Mesothelial cell of epicardium (in vitro differentiated cells): ENCODE measurements at regions not wholly inside any gene's neighbourhood (a gene's known extent, or its start where the extent isn't known, plus 50 kb on each side); places are given as distances from the start of the nearest gene placed in this dataset.

Experiments used
- DNase-seq, 2 experiments: peaks; one replicate each; pipeline ENCODE4 v3.0.0; 2021; ENCODE audit warnings: low spot score in 2 of 2; ENCODE audit not compliant: unreplicated experiment in 2 of 2
- H3K27ac Mint-ChIP-seq: 2 replicates; pipeline ENCODE4 v1.8.0; 2021; ENCODE audit warnings: mixed read lengths
- H3K27me3 Mint-ChIP-seq: 2 replicates; pipeline ENCODE4 v1.8.0; 2021; ENCODE audit warnings: low read depth, mixed read lengths
- H3K36me3 Mint-ChIP-seq: 2 replicates; pipeline ENCODE4 v1.8.0; 2021; ENCODE audit warnings: mixed read lengths
- H3K4me1 Mint-ChIP-seq: 2 replicates; pipeline ENCODE4 v1.8.0; 2021; ENCODE audit warnings: mixed read lengths
- H3K4me3 Mint-ChIP-seq: 2 replicates; pipeline ENCODE4 v1.8.0; 2021; ENCODE audit warnings: mild to moderate bottlenecking, moderate library complexity, mixed read lengths
- H3K9me3 Mint-ChIP-seq: 2 replicates; pipeline ENCODE4 v1.8.0; 2021; ENCODE audit warnings: mixed read lengths
- CTCF ChIP-seq: fragments of 200-600 bp; sonication (generic); IDR thresholded peaks from one replicate; pipeline ENCODE4 v1.5.0; 2021; ENCODE audit warnings: antibody characterized with exemption; ENCODE audit not compliant: unreplicated experiment

- no peak for TF ChIP-seq CTCF
- H3K4me3 Mint-ChIP-seq, result no peak overlapping the region
- peaks cover 63% of the 10 kb centered on the region for H3K4me1 Mint-ChIP-seq
- H3K27me3 Mint-ChIP-seq, result no peaks in the 10 kb centered on the region
- H3K27ac Mint-ChIP-seq, result no peak overlapping the region
- H3K36me3 Mint-ChIP-seq, result peaks cover 5% of the 10 kb centered on the region
- DNase-seq, result no peak
- H3K9me3 Mint-ChIP-seq, result peaks cover 8% of the 10 kb centered on the region
Observed at GRCh38 chr1:95954585-95954984, 720.6 kb downstream of the RWDD3 start.

DNA sequence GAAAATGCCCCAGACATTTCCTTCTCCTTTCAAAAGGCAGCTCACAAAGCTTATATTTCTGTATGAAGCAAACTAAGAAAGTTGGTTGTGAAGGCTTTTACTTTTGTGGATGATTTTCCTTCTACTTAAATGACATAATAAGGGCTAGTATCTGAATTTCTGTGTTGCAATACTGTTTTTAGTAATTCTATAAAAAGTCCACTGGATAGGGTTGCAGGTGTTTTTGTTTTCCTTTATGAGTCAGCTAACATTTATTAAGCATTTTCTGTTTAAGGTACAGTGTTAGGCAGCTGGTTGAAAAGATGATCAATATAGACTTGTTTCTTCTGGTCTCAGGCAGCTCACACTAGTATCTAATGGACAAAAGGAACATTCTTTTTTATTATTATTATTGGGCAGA, 722.2 kb downstream of the RWDD3 start:
- no peaks in the 10 kb centered on the region for H3K27me3 Mint-ChIP-seq
- H3K9me3 Mint-ChIP-seq, result peaks cover 14% of the 10 kb centered on the region
- no peak for TF ChIP-seq CTCF
- H3K27ac Mint-ChIP-seq, result no peak overlapping the region
- DNase-seq, result no peak
- H3K4me1 Mint-ChIP-seq, result peaks cover 58% of the 10 kb centered on the region
- H3K36me3 Mint-ChIP-seq, result peaks cover 8% of the 10 kb centered on the region
- H3K4me3 Mint-ChIP-seq, result no peak overlapping the region

- H3K27me3 Mint-ChIP-seq, result no peaks in the 10 kb centered on the region
- peaks cover 50% of the 10 kb centered on the region for H3K4me1 Mint-ChIP-seq
- no peak for DNase-seq
- H3K4me3 Mint-ChIP-seq, result no peak overlapping the region
- H3K27ac Mint-ChIP-seq, result peak overlapping the region; percentile 68
- H3K36me3 Mint-ChIP-seq, result peaks cover 12% of the 10 kb centered on the region
- no peak for TF ChIP-seq CTCF
- peaks cover 30% of the 10 kb centered on the region for H3K9me3 Mint-ChIP-seq
Observed at GRCh38 chr1:95957748-95958147, 723.7 kb downstream of the RWDD3 start.

GRCh38 chr1:95966866-95967265, 732.9 kb downstream of the RWDD3 start:
- peaks cover 42% of the 10 kb centered on the region for H3K9me3 Mint-ChIP-seq
- no peak overlapping the region for H3K4me3 Mint-ChIP-seq
- H3K4me1 Mint-ChIP-seq, result peaks cover 7% of the 10 kb centered on the region
- no peaks in the 10 kb centered on the region for H3K27me3 Mint-ChIP-seq
- DNase-seq, result no peak
- no peak overlapping the region for H3K27ac Mint-ChIP-seq
- H3K36me3 Mint-ChIP-seq, result peaks cover 4% of the 10 kb centered on the region
- TF ChIP-seq CTCF, result no peak

DNA sequence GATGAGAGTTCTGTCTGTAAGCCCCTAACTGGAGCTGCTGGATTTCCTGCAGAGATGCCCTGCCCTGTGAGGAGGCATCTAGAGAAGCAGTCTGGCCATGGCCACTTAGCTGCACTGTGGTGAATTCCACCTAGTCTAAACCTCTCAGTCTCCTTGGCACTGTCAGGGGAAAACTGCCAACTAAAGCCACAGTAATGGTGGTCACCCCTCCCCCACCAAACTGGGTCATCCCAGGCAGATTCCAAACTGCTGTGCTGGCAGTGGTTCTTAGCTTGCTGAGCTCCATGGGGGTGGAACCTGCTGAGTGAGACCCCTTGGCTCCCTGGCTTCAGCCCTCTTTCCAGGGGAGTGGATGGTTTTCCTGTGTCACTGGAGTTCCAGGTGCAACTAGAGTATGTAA, 740.6 kb downstream of the RWDD3 start:
- no peaks in the 10 kb centered on the region for H3K27me3 Mint-ChIP-seq
- no peaks in the 10 kb centered on the region for H3K4me1 Mint-ChIP-seq
- H3K27ac Mint-ChIP-seq, result no peak overlapping the region
- no peak for DNase-seq
- H3K4me3 Mint-ChIP-seq, result no peak overlapping the region
- H3K9me3 Mint-ChIP-seq, result peaks cover 26% of the 10 kb centered on the region
- no peaks in the 10 kb centered on the region for H3K36me3 Mint-ChIP-seq
- no peak for TF ChIP-seq CTCF

DNA sequence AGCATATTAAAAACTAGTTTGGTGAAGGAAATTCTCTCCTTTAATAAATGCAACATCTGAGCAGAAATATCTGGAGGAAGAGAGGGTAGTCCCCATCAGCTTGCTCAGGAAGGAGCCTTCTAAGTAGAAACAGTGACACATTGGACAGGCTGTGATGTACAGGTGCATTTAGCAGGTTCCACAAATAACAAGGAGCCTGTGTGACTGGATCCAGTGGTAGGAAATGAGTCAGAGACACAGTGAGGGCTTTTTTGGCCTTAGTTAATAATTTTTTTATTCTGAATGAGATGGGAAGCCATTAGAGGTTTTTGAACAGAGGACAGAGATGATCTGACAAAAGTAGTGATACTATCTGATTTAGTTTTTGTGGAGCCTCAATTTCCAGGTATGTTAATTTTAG, 738.9 kb upstream of the PTBP2 start:
- DNase-seq, result no peak
- H3K9me3 Mint-ChIP-seq, result no peaks in the 10 kb centered on the region
- H3K36me3 Mint-ChIP-seq, result no peaks in the 10 kb centered on the region
- no peaks in the 10 kb centered on the region for H3K27me3 Mint-ChIP-seq
- no peak for TF ChIP-seq CTCF
- no peak overlapping the region for H3K27ac Mint-ChIP-seq
- H3K4me3 Mint-ChIP-seq, result no peak overlapping the region
- H3K4me1 Mint-ChIP-seq, result peaks cover 16% of the 10 kb centered on the region
